SK-N-SH treated with all-trans-retinoic acid at 6 μM for 48 hours (cell line): ENCODE measurements at regions not wholly inside any gene's neighbourhood (a gene's known extent, or its start where the extent isn't known, plus 50 kb on each side); places are given as distances from the start of the nearest gene placed in this dataset.

ENCODE experiments used
- ATAC-seq: fragments of 200-7000 bp; cut with Tn5 transposase; 3 replicates; pipeline ENCODE4 v1.9.1; 2020; ENCODE audit warnings: mild to moderate bottlenecking, moderate library complexity
- ARNTL ChIP-seq: fragments of 450-650 bp; formaldehyde crosslinking; IDR thresholded peaks from 2 replicates; pipeline ENCODE4 v1.5.0; 2020; ENCODE audit warnings: low read depth, mild to moderate bottlenecking, moderate library complexity, borderline replicate concordance
- BACH2 ChIP-seq: fragments of 250-450 bp; sonication (Bioruptor Pico); IDR thresholded peaks from 2 replicates; pipeline ENCODE4 v1.9.0; 2021; ENCODE audit warnings: mild to moderate bottlenecking, borderline replicate concordance
- CREB5 ChIP-seq: fragments of 250-450 bp; sonication (Bioruptor Pico); IDR thresholded peaks from 2 replicates; pipeline ENCODE4 v1.5.1; 2020; ENCODE audit warnings: low read depth, mild to moderate bottlenecking, moderate library complexity
- CSDC2 ChIP-seq: fragments of 250-450 bp; sonication (Bioruptor Pico); IDR thresholded peaks from 2 replicates; pipeline ENCODE4 v1.5.0; 2020; ENCODE audit warnings: mild to moderate bottlenecking, moderate library complexity
- CSRNP3 ChIP-seq: fragments of 250-450 bp; sonication (Bioruptor Pico); IDR thresholded peaks from 2 replicates; pipeline ENCODE4 v1.5.1; 2021; ENCODE audit warnings: mild to moderate bottlenecking, moderate library complexity
- ESRRG ChIP-seq: fragments of 250-450 bp; sonication (Bioruptor Pico); IDR thresholded peaks from 2 replicates; pipeline ENCODE4 v1.6.1; 2021; ENCODE audit warnings: mild to moderate bottlenecking
- GLIS3 ChIP-seq: fragments of 250-450 bp; sonication (Bioruptor Pico); IDR thresholded peaks from 2 replicates; pipeline ENCODE4 v1.5.0; 2020; ENCODE audit warnings: mild to moderate bottlenecking, moderate library complexity
- ISL1 ChIP-seq: fragments of 250-450 bp; sonication (Bioruptor Pico); IDR thresholded peaks from 2 replicates; pipeline ENCODE4 v2.1.2; 2022; ENCODE audit warnings: mild to moderate bottlenecking, moderate library complexity
- OSR1 ChIP-seq: fragments of 250-450 bp; sonication (Bioruptor Pico); IDR thresholded peaks from 2 replicates; pipeline ENCODE4 v1.8.0; 2022; ENCODE audit warnings: moderate library complexity, mild to moderate bottlenecking, inconsistent platforms
- PATZ1 ChIP-seq: fragments of 250-450 bp; sonication (Bioruptor Pico); IDR thresholded peaks from 2 replicates; pipeline ENCODE4 v1.8.0; 2020; ENCODE audit warnings: mild to moderate bottlenecking, moderate library complexity, borderline replicate concordance
- POU6F1 ChIP-seq: fragments of 250-450 bp; sonication (Bioruptor Pico); IDR thresholded peaks from 2 replicates; pipeline ENCODE4 v1.8.0; 2021; ENCODE audit warnings: low read depth, mild to moderate bottlenecking, moderate library complexity, borderline replicate concordance
- PPARA ChIP-seq: fragments of 250-450 bp; sonication (Bioruptor Pico); IDR thresholded peaks from 2 replicates; pipeline ENCODE4 v1.5.0; 2020; ENCODE audit warnings: mild to moderate bottlenecking, borderline replicate concordance
- RARB ChIP-seq: fragments of 250-450 bp; sonication (Bioruptor Pico); IDR thresholded peaks from 2 replicates; pipeline ENCODE4 v1.8.0; 2021; ENCODE audit warnings: mild to moderate bottlenecking, moderate library complexity
- SNAI2 ChIP-seq: fragments of 250-450 bp; sonication (Bioruptor Pico); IDR thresholded peaks from 2 replicates; pipeline ENCODE4 v1.5.0; 2020; ENCODE audit warnings: mild to moderate bottlenecking, moderate library complexity
- TOX ChIP-seq: fragments of 250-450 bp; sonication (Bioruptor Pico); IDR thresholded peaks from 2 replicates; pipeline ENCODE4 v1.8.0; 2021; ENCODE audit warnings: mild to moderate bottlenecking, moderate library complexity, borderline replicate concordance
- TSHZ2 ChIP-seq: fragments of 250-450 bp; sonication (Bioruptor Pico); IDR thresholded peaks from 2 replicates; pipeline ENCODE4 v1.5.0; 2020; ENCODE audit warnings: mild to moderate bottlenecking, moderate library complexity
- ZC3H10 ChIP-seq: fragments of 250-450 bp; sonication (Bioruptor Pico); IDR thresholded peaks from 2 replicates; pipeline ENCODE4 v1.5.1; 2021; ENCODE audit warnings: mild to moderate bottlenecking, moderate library complexity
- ZFP3 ChIP-seq: fragments of 250-450 bp; sonication (Bioruptor Pico); IDR thresholded peaks from 2 replicates; pipeline ENCODE4 v1.5.0; 2020; ENCODE audit warnings: mild to moderate bottlenecking, moderate library complexity
- ZNF565 ChIP-seq: fragments of 450-650 bp; formaldehyde crosslinking; conservative IDR thresholded peaks from 2 replicates; pipeline ENCODE4 v1.5.0; 2020; ENCODE audit warnings: low read depth, mild to moderate bottlenecking, moderate library complexity
- ZNF70 ChIP-seq: fragments of 450-650 bp; formaldehyde crosslinking; IDR thresholded peaks from 2 replicates; pipeline ENCODE4 v1.5.0; 2020; ENCODE audit warnings: mild to moderate bottlenecking, moderate library complexity
- ZNF8 ChIP-seq: fragments of 450-650 bp; formaldehyde crosslinking; IDR thresholded peaks from 2 replicates; pipeline ENCODE4 v1.5.0; 2020; ENCODE audit warnings: mild to moderate bottlenecking, moderate library complexity

- TF ChIP-seq ZNF565 (CRISPR knock-in tag), result no peak
- no peak for TF ChIP-seq TOX (CRISPR knock-in tag)
- TF ChIP-seq ZFP3 (CRISPR knock-in tag), result no peak
- TF ChIP-seq POU6F1 (CRISPR knock-in tag), result no peak
- TF ChIP-seq CSDC2 (CRISPR knock-in tag), result no peak
- TF ChIP-seq ISL1 (CRISPR knock-in tag), result no peak
- TF ChIP-seq SNAI2 (CRISPR knock-in tag), result no peak
- no peak for TF ChIP-seq GLIS3 (CRISPR knock-in tag)
- ATAC-seq, result no peak
These were observed 97.0 kb upstream of the ZNF366 start for GRCh38 chr5:72604111-72604797.

- ATAC-seq, result no peak
- TF ChIP-seq ZNF565 (CRISPR knock-in tag), result no peak
- no peak for TF ChIP-seq ZFP3 (CRISPR knock-in tag)
- no peak for TF ChIP-seq CREB5
- TF ChIP-seq ISL1 (CRISPR knock-in tag), result no peak
- TF ChIP-seq ZC3H10 (CRISPR knock-in tag), result no peak
- no peak for TF ChIP-seq TOX (CRISPR knock-in tag)
- no peak for TF ChIP-seq SNAI2 (CRISPR knock-in tag)
- no peak for TF ChIP-seq ESRRG (CRISPR knock-in tag)
- TF ChIP-seq ZNF70 (CRISPR knock-in tag), result no peak
- no peak for TF ChIP-seq PATZ1
- TF ChIP-seq PPARA (CRISPR knock-in tag), result no peak
- TF ChIP-seq, all 23 proteins: peak for 0
These were observed 95.8 kb upstream of the ZNF366 start for GRCh38 chr5:72602696-72603685.

- TF ChIP-seq ZNF8 (CRISPR knock-in tag) (peak; percentile 94), PPARA (CRISPR knock-in tag) (no peak)
- no peak for ATAC-seq
These were observed 94.7 kb upstream of the ZNF366 start for GRCh38 chr5:72601861-72602260.

GRCh38 chr5:72600391-72600981 is 93.3 kb upstream of the ZNF366 start:
- peak; percentile 70 for ATAC-seq
- TF ChIP-seq ARNTL (CRISPR knock-in tag), result no peak
- TF ChIP-seq BACH2 (CRISPR knock-in tag), result no peak
- TF ChIP-seq TSHZ2 (CRISPR knock-in tag), result no peak
- no peak for TF ChIP-seq OSR1
- no peak for TF ChIP-seq PATZ1
- no peak for TF ChIP-seq ZC3H10 (CRISPR knock-in tag)
- no peak for TF ChIP-seq ZFP3 (CRISPR knock-in tag)
- no peak for TF ChIP-seq CSRNP3 (CRISPR knock-in tag)
- no peak for TF ChIP-seq SNAI2 (CRISPR knock-in tag)
- TF ChIP-seq CREB5, result no peak
- TF ChIP-seq RARB (CRISPR knock-in tag), result no peak
